HG03378 (cell line): ENCODE measurements at regions not wholly inside any gene's neighbourhood (a gene's known extent, or its start where the extent isn't known, plus 50 kb on each side); places are given as distances from the start of the nearest gene placed in this dataset.

Source experiments
- ATAC-seq: cut with Tn5 transposase; IDR thresholded peaks from one replicate; pipeline ENCODE4 v1.9.1; 2021; ENCODE audit warnings: mild to moderate bottlenecking, moderate library complexity; ENCODE audit not compliant: unreplicated experiment

DNA sequence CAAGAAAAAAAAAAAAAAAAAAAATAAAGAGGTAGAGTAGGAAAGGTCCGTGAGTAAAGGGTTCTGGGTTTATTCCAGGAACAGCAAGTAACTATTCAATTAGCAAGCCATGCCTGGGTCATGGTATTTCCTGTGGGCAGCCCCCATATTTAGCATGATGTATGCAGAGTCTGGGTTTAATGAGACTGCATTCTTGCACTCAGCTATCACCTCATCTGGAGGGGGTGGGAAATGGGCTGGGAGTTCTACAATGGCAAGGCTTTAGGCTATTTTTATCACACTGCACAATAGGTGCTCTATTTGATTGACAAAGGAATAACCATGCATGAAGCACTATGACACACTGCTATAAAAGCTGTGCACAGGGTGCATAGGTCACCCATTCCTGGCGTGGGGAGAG is 104.0 kb upstream of the CCL2 start:
- no peak for ATAC-seq

DNA sequence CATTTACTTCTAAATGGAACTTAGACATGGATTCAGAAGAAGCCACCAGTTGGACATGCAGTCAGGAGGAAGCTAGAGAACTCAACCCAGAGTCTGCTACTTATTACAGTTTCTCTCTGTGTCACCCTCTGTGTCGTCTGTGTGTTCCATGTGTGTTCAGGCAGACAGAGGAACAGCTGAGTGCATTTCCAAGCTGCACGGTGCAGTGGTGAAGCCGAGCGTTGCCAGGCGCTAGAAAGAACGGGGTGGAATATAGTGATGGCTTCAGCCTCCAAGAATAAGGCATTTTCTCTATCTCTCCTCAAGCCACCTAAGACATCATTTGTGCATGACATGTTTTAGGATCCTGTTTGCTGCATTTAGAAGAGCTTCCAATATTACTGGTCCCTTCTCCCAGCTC is 101.1 kb upstream of the CCL2 start:
- ATAC-seq, result no peak

DNA sequence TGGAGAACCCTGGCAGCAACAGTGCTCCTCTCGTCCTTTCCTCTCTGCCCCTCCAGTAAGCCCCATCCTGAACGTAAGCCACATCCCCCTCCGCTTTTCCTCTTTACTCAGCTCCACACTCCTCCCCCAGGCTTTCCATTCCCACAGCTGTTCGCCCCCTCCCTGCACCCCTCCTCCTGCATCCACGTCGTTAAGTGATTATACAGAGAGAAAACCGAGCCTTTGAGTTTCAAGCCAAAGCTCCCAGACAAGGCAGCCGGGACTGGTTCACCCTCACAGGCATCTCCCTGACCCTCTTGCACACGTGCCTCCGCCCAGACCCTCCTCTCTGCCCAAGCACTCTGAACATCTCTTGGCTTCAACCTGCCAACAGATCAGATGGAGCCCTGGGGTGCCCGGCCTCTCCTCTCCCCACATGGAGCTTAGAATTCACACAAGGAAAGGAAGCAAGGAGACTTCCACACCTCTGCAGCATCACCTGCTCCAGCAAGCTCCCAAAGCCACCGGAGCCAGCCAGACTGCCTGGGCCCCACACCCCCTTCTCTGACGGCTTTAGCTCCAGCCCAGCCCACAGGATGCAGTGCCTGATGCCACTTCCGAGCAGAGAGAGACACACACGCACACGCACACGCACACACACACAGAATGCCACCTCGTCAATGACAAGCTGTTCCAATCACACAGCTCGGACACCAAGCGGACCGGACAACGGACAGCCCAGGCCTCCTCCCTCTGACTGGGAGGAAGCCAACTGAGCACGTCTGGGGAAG is 99.9 kb upstream of the CCL2 start:
- ATAC-seq, result no peak

- no peak for ATAC-seq
Observed at GRCh38 chr17:34155947-34156346, 99.1 kb upstream of the CCL2 start.

- no peak for ATAC-seq
Observed at GRCh38 chr17:34156401-34156740, 98.7 kb upstream of the CCL2 start.

DNA sequence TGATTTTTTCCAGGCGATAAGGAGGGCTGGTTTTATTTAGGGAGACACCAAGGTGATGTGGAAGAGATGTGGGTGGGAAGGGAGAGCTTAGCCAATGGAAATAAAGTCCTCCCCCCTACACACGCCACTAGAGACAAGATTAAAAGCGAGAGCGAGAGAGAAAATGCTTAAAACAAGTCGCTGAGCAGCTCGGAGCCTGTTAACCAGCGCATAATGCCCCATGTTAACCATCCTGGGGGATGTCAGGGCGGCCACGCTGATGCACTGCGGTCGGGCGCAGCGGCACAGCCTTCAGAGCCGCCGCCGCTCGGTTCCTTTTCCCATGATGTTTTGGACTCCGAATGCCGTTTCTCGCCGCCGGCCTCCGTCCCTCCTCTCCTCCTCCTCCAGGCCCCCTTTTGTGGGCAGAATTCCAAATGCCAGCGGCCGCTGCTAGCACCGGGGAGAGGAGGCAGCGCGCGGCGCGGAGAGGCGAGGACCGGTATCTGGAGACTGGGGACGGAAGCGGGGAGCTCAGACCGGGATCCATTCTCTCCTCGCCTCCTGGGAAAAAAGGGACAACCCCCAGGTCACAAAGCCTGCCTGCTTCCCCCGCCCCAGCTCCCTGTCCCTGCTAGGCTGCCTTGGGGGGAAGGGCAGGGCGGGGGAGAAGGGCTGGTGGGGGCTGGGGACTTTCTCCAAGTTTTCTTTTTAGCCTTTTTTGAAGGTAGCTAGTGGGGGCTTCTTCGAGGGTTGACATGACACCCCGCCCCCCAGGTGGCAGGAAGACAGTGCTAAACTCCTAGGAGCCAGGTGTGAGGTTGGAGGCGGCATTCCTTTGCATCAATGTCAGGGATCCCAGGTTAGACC is 98.1 kb upstream of the CCL2 start:
- ATAC-seq, result no peak

DNA sequence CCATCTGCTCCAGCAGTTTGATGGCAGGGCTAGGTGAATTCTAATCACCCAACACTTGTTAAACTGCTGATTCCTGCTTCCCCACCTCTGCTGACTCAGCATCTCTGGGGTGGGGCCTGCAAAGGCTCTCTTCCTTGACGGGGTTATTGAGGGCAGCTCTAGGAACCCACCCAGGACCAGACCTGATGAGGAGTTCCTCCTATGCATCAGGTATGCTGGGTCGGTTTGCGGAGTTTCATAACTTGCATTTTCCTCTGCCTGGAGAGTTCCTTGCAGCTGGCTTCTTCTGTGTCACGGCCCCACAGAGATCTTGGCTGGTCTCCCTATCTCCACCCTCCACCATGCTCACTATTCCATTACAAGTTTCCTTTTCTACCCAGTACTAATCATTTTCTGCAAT is 93.4 kb upstream of the CCL2 start:
- ATAC-seq, result no peak

- no peak for ATAC-seq
Observed at GRCh38 chr17:34163123-34163522, 92.0 kb upstream of the CCL2 start.

DNA sequence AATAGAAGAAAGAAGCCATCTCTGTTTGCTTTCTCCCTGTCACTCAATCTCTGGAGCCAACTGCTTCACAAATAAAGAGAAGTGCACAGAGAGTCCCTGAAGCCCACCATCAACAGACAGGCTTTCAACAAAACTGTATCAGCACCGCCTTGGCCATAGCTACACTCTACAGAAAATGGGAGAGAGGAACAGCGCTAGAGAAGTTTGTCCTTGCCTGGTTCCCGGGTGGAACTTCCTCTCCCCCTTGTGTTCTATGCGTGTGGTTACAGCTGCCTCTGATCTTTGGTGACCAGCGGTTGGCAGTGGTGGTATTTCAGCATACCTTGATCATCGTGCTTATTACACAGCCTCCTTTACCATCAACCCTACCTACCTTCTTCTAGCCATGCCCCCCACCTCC is 91.4 kb upstream of the CCL2 start:
- ATAC-seq, result no peak

DNA sequence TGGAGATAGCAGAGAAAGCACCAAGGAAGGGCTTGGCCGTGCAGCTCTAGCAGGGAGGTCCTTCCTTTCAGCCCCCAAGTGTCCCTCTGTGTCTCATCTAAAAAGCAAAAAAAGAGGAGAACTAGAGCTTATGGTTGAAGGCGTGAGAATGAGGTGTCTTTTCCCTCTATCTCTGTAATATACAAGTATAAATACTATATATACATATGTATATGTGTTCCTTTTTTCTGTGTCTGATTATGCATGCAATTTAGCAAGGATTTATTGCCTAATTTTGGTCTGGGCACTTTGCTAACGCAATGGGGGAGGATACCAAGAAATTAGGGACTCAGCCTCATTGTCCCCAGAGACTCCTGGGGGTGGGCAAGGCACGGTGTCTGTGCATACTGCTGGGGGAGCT is 90.2 kb upstream of the CCL2 start:
- no peak for ATAC-seq

DNA sequence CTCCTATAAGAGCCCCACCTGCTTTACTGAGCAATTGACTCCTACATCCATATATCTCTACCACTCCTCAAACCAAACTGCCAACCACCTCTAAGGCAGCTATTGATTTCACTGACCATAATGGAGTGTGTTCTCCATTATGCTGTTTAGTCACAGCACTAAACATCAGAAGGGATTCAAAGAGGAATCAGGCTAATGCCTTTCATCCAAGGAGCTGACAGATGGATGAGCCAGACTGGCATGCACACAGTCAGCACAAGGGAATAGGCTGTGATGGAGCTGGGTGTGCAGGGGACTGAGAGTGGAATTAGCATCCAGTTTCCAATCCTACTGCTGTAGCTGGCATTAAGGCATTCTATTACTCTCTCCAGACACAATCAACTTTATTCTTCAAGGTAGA is 88.7 kb upstream of the CCL2 start:
- no peak for ATAC-seq

- no peak for ATAC-seq
Observed at GRCh38 chr17:34167354-34167753, 87.7 kb upstream of the CCL2 start.

DNA sequence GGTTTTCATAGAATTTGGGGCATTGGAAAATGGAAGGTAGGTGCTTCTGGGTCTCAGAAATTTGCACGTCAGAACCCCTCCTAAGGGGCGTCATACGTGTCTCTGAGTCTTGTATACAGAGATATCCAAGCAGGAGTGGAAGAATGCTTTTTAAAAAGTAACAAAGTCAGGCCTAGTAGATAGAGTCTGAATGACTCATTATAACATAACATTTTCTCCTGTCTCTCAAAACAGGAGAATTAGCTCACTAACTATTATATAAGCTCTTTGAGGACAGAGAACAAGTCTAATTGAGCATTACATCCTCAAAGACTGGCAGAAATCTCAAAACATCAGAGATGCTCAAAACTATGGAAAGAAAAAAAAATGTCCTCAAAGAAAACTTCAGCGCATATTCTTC is 86.1 kb upstream of the CCL2 start:
- ATAC-seq, result no peak

DNA sequence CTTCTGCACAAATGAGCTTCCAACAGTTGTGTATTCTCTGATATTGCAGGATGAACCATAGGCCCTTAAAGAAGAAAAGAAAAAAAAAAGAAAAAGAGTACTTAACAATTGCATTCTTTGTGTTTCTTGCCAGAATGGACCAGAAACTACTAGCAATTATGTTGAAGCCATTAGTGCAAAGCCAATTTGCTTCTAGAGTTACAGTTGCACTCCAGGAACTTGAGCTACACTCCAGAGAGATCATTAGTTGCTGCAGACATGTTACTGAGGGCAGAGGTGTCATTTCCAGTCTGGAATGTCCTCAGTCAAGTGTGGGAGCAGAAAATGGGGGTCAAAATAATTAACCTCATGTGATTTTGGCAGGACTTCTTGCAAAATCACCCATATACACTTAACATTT is 85.6 kb upstream of the CCL2 start:
- ATAC-seq, result no peak

GRCh38 chr17:34171245-34171818 is 83.8 kb upstream of the CCL2 start:
- ATAC-seq, result no peak

- no peak for ATAC-seq
Observed at GRCh38 chr17:34172390-34172918, 82.6 kb upstream of the CCL2 start.

DNA sequence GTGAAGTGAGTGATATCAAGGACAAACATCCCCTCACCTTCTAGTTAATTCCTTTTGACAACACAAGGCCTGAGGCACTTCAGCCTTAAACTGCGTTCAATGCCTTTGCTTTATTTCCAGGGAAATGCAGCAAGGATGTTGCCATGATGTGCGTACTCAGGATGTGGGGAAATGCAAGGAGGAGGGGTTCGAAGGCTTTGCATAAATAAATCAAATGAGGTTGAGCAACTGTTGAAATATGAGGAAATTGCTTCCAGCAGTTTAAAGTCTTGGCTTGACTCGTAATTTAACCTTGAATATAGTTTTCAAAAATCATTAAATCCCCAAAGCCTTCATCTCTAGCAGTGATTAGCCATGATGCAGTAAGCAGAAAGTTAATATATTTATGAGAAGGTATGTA is 81.8 kb upstream of the CCL2 start:
- ATAC-seq, result no peak

- no peak for ATAC-seq
Observed at GRCh38 chr17:34174496-34174895, 80.6 kb upstream of the CCL2 start.

- ATAC-seq, result no peak
Observed at GRCh38 chr17:34176440-34176839, 78.6 kb upstream of the CCL2 start.

- no peak for ATAC-seq
Observed at GRCh38 chr17:34177642-34178041, 77.4 kb upstream of the CCL2 start.

GRCh38 chr17:34178092-34178491 is 77.0 kb upstream of the CCL2 start:
- no peak for ATAC-seq
